CD14-positive monocyte (primary cell): ENCODE measurements at regions not wholly inside any gene's neighbourhood (a gene's known extent, or its start where the extent isn't known, plus 50 kb on each side); places are given as distances from the start of the nearest gene placed in this dataset.

Source experiments
- DNase-seq, 3 donors: peaks; one replicate each; pipeline ENCODE4 v3.0.0-alpha.2; 2011 to 2022
- H2AFZ ChIP-seq: 2 replicates; pipeline ENCODE4 v1.6.0; 2012; ENCODE audit warnings: mild to moderate bottlenecking, low read depth, low read length, inconsistent platforms; ENCODE audit not compliant: insufficient read depth, poor library complexity, severe bottlenecking
- H3K27ac ChIP-seq, 2 donors: 1 replicate in 1 of 2; 2 replicates in 1 of 2; pipeline ENCODE4 v1.5.1; 2012 to 2013; ENCODE audit warnings: low read length in 2 of 2, control low read depth in 1 of 2, inconsistent platforms in 1 of 2, low read depth in 1 of 2, mild to moderate bottlenecking in 1 of 2
- H3K27me3 ChIP-seq, 2 donors: one replicate each; pipeline versions ENCODE4 v1.6.0 to v1.6.1; 2011 to 2013; ENCODE audit warnings: low read length in 2 of 2; ENCODE audit not compliant: control insufficient read depth in 2 of 2, insufficient read depth in 2 of 2
- H3K36me3 ChIP-seq, 2 donors: replicated peaks in 1 of 2; 1 replicate in 1 of 2; 2 replicates in 1 of 2; pipeline versions ENCODE4 v1.5.1 to v1.6.1; 2012 to 2013; ENCODE audit warnings: low read length in 2 of 2, control low read depth in 1 of 2, inconsistent platforms in 1 of 2, mild to moderate bottlenecking in 1 of 2; ENCODE audit not compliant: insufficient read depth in 2 of 2, control insufficient read depth in 1 of 2
- H3K4me1 ChIP-seq, 2 donors: 1 replicate in 1 of 2; 2 replicates in 1 of 2; pipeline versions ENCODE4 v1.5.1 to v1.6.1; 2012 to 2013; ENCODE audit warnings: low read length in 2 of 2, control low read depth in 1 of 2, inconsistent platforms in 1 of 2, mild to moderate bottlenecking in 1 of 2, moderate library complexity in 1 of 2; ENCODE audit not compliant: insufficient read depth in 2 of 2, control insufficient read depth in 1 of 2
- H3K4me2 ChIP-seq: replicated peaks from 2 replicates; pipeline ENCODE3; 2012; ENCODE audit warnings: low read length, moderate library complexity, mild to moderate bottlenecking; ENCODE audit not compliant: poor library complexity, severe bottlenecking; ENCODE audit errors: extremely low read depth
- H3K4me3 ChIP-seq, 3 experiments: fragments of 200-600 bp in 1 of 3; sonication (generic) in 1 of 3; replicated peaks in 1 of 3; 1 replicate in 2 of 3; 2 replicates in 1 of 3; pipeline ENCODE4 v1.5.1; 2011 to 2013; ENCODE audit warnings: low read length in 3 of 3, mild to moderate bottlenecking in 3 of 3, control low read depth in 2 of 3, low read depth in 2 of 3, inconsistent platforms in 1 of 3, moderate library complexity in 1 of 3
- H3K79me2 ChIP-seq: 2 replicates; pipeline ENCODE4 v1.6.0; 2012; ENCODE audit warnings: mild to moderate bottlenecking, control low read depth, inconsistent platforms, low read length, moderate library complexity; ENCODE audit not compliant: insufficient read depth
- H3K9ac ChIP-seq: 2 replicates; pipeline ENCODE4 v1.6.0; 2017; ENCODE audit warnings: low read length, mild to moderate bottlenecking; ENCODE audit not compliant: insufficient read depth, poor library complexity, severe bottlenecking
- H3K9me3 ChIP-seq, 2 donors: replicated peaks in 1 of 2; 1 replicate in 1 of 2; 2 replicates in 1 of 2; pipeline versions ENCODE4 v1.5.1 to v1.6.1; 2012 to 2013; ENCODE audit warnings: low read length in 2 of 2, control low read depth in 1 of 2; ENCODE audit not compliant: control insufficient read depth in 1 of 2, insufficient read depth in 1 of 2
- H4K20me1 ChIP-seq: 2 replicates; pipeline ENCODE4 v1.6.0; 2012; ENCODE audit warnings: mild to moderate bottlenecking, low read length, control low read depth, moderate library complexity; ENCODE audit not compliant: insufficient read depth
- H3K27ac Mint-ChIP-seq, 7 donors: one replicate each; pipeline ENCODE4 v1.8.0; 2020; ENCODE audit warnings: mild to moderate bottlenecking in 7 of 7, mixed read lengths in 7 of 7, moderate library complexity in 6 of 7, inconsistent platforms in 2 of 7
- H3K27me3 Mint-ChIP-seq, 3 donors: one replicate each; pipeline ENCODE4 v1.8.0; 2021 to 2022; ENCODE audit warnings: low read depth in 3 of 3, mild to moderate bottlenecking in 3 of 3, mixed read lengths in 3 of 3, moderate library complexity in 3 of 3, inconsistent platforms in 1 of 3
- H3K36me3 Mint-ChIP-seq, 2 donors: one replicate each; pipeline ENCODE4 v1.8.0; 2020; ENCODE audit warnings: mixed read lengths in 2 of 2, inconsistent platforms in 1 of 2, mild to moderate bottlenecking in 1 of 2
- H3K4me1 Mint-ChIP-seq: one replicate; pipeline ENCODE4 v1.8.0; 2020; ENCODE audit warnings: mild to moderate bottlenecking, mixed read lengths
- H3K4me3 Mint-ChIP-seq, 2 donors: one replicate each; pipeline ENCODE4 v1.8.0; 2020; ENCODE audit warnings: mild to moderate bottlenecking in 2 of 2, mixed read lengths in 2 of 2, moderate library complexity in 1 of 2
- H3K9me3 Mint-ChIP-seq, 7 donors: one replicate each; pipeline ENCODE4 v1.8.0; 2020 to 2022; ENCODE audit warnings: mixed read lengths in 7 of 7, mild to moderate bottlenecking in 6 of 7, moderate library complexity in 6 of 7, inconsistent platforms in 2 of 7
- CTCF ChIP-seq: fragments of 200-600 bp; IDR thresholded peaks from one replicate; pipeline ENCODE4 v1.8.0; 2022; ENCODE audit warnings: antibody characterized with exemption, mild to moderate bottlenecking
- WGBS: methylation state at CpG from one replicate; pipeline ENCODE4 v1.1.5; 2013; ENCODE audit warnings: missing lambda C conversion rate; ENCODE audit not compliant: insufficient coverage; 5-methylcytosine and 5-hydroxymethylcytosine counted together
- intact Hi-C, 2 donors: fragments of 100-400 bp; cut with micrococcal nuclease; formaldehyde crosslinking; loops; one replicate each; pipeline versions ENCODE4 v1.15.0 to v1.15.1; 2023

- no peaks in the 10 kb centered on the region for H3K4me1 Mint-ChIP-seq
- Histone ChIP-seq H3K4me2 (no peak overlapping the region), H3K79me2 (no peaks in the 10 kb centered on the region), H3K9me3 (peaks cover 0 to 3% of the 10 kb centered on the region in 2 donors), H3K4me1 (no peaks in the 10 kb centered on the region), H3K36me3 (no peaks in the 10 kb centered on the region), H4K20me1 (no peaks in the 10 kb centered on the region), H2AFZ (no peak overlapping the region), H3K27ac (no peak overlapping the region), H3K27me3 (no peaks in the 10 kb centered on the region), H3K4me3 (no peak overlapping the region), H3K9ac (no peak overlapping the region)
- no peak for DNase-seq
- WGBS, result 87% methylated on average over 3 of the region's 6 CpGs
- no peak overlapping the region for H3K4me3 Mint-ChIP-seq
- H3K9me3 Mint-ChIP-seq, result peaks cover 2 to 17% (median 6%) of the 10 kb centered on the region in 7 donors
- intact Hi-C loops, result no loop called here
- H3K27ac Mint-ChIP-seq, result no peak overlapping the region
- no peaks in the 10 kb centered on the region for H3K36me3 Mint-ChIP-seq
- H3K27me3 Mint-ChIP-seq, result peaks cover 0 to 2% (median 1%) of the 10 kb centered on the region in 3 donors
- TF ChIP-seq CTCF, result no peak
Measured at GRCh38 chr15:29390051-29390450, 120.4 kb upstream of the NSMCE3 start.

GRCh38 chr15:29386523-29386922 lies 116.9 kb upstream of the NSMCE3 start:
- H3K4me3 Mint-ChIP-seq, result no peak overlapping the region
- Histone ChIP-seq H3K9ac (no peak overlapping the region), H3K4me1 (no peaks in the 10 kb centered on the region), H2AFZ (no peak overlapping the region), H4K20me1 (no peaks in the 10 kb centered on the region), H3K4me3 (no peak overlapping the region), H3K27ac (no peak overlapping the region), H3K27me3 (no peaks in the 10 kb centered on the region), H3K79me2 (no peaks in the 10 kb centered on the region), H3K9me3 (peaks cover 0 to 3% of the 10 kb centered on the region in 2 donors), H3K36me3 (no peaks in the 10 kb centered on the region), H3K4me2 (no peak overlapping the region)
- H3K27me3 Mint-ChIP-seq, result peaks cover 0 to 7% (median 1%) of the 10 kb centered on the region in 3 donors
- no peaks in the 10 kb centered on the region for H3K4me1 Mint-ChIP-seq
- no peak for DNase-seq
- intact Hi-C loops, result no loop called here
- no peak overlapping the region for H3K27ac Mint-ChIP-seq
- no peak for TF ChIP-seq CTCF
- H3K36me3 Mint-ChIP-seq, result no peaks in the 10 kb centered on the region
- H3K9me3 Mint-ChIP-seq, result peaks cover 5 to 22% (median 7%) of the 10 kb centered on the region in 7 donors
- WGBS, result 92% methylated on average over 5 of the region's 6 CpGs
